WERI-Rb-1 (cell line): ENCODE measurements at regions not wholly inside any gene's neighbourhood (a gene's known extent, or its start where the extent isn't known, plus 50 kb on each side); places are given as distances from the start of the nearest gene placed in this dataset.

ENCODE experiments used
- DNase-seq: peaks from one replicate; pipeline ENCODE4 v3.0.0-alpha.2; 2020
- H3K27ac ChIP-seq: fragments of 250-450 bp; sonication (Bioruptor Pico); 2 replicates; pipeline ENCODE4 v1.5.1; 2020; ENCODE audit warnings: mild to moderate bottlenecking, moderate library complexity
- H3K27me3 ChIP-seq: fragments of 250-450 bp; sonication (Bioruptor Pico); 2 replicates; pipeline ENCODE4 v1.5.1; 2021; ENCODE audit warnings: mild to moderate bottlenecking, low read depth, moderate library complexity; ENCODE audit not compliant: insufficient read depth, severe bottlenecking
- H3K36me3 ChIP-seq: fragments of 250-450 bp; sonication (Bioruptor Pico); 2 replicates; pipeline ENCODE4 v1.5.1; 2020; ENCODE audit warnings: mild to moderate bottlenecking, moderate library complexity
- H3K4me3 ChIP-seq: 2 replicates; pipeline ENCODE4 v1.5.1; 2011; ENCODE audit warnings: low read depth, mild to moderate bottlenecking, control low read depth, low read length
- H3K9me3 ChIP-seq: fragments of 250-450 bp; sonication (Bioruptor Pico); 2 replicates; pipeline ENCODE4 v1.5.1; 2021; ENCODE audit warnings: mild to moderate bottlenecking, moderate library complexity; ENCODE audit not compliant: severe bottlenecking
- CTCF ChIP-seq: IDR thresholded peaks from 2 replicates; pipeline ENCODE4 v1.5.1; 2011; ENCODE audit warnings: low read depth, mild to moderate bottlenecking, control low read depth, inconsistent platforms, low read length

- no peak for DNase-seq
- no peaks in the 10 kb centered on the region for H3K27me3 ChIP-seq
- no peaks in the 10 kb centered on the region for H3K36me3 ChIP-seq
- H3K27ac ChIP-seq: no peak overlapping the region
- H3K9me3 ChIP-seq: peaks cover 4% of the 10 kb centered on the region
- no peak for TF ChIP-seq CTCF
- no peak overlapping the region for H3K4me3 ChIP-seq
These were observed 82.8 kb upstream of the EEPD1 start for GRCh38 chr7:36070230-36070629.

GRCh38 chr7:36071605-36072004, 81.4 kb upstream of the EEPD1 start:
- H3K27ac ChIP-seq: no peak overlapping the region
- H3K4me3 ChIP-seq: no peak overlapping the region
- H3K27me3 ChIP-seq: no peaks in the 10 kb centered on the region
- H3K9me3 ChIP-seq: no peaks in the 10 kb centered on the region
- H3K36me3 ChIP-seq: no peaks in the 10 kb centered on the region
- TF ChIP-seq CTCF: no peak
- DNase-seq: no peak

GRCh38 chr7:36072620-36073019, 80.4 kb upstream of the EEPD1 start:
- Histone ChIP-seq H3K36me3 (no peaks in the 10 kb centered on the region), H3K27ac (no peak overlapping the region), H3K9me3 (no peaks in the 10 kb centered on the region), H3K4me3 (no peak overlapping the region), H3K27me3 (no peaks in the 10 kb centered on the region)
- TF ChIP-seq CTCF: no peak
- no peak for DNase-seq

- no peak overlapping the region for H3K27ac ChIP-seq
- H3K36me3 ChIP-seq: no peaks in the 10 kb centered on the region
- DNase-seq: no peak
- no peak overlapping the region for H3K4me3 ChIP-seq
- H3K9me3 ChIP-seq: no peaks in the 10 kb centered on the region
- H3K27me3 ChIP-seq: no peaks in the 10 kb centered on the region
- no peak for TF ChIP-seq CTCF
These were observed 77.5 kb upstream of the EEPD1 start for GRCh38 chr7:36075561-36075960.

- no peaks in the 10 kb centered on the region for H3K36me3 ChIP-seq
- no peaks in the 10 kb centered on the region for H3K27me3 ChIP-seq
- TF ChIP-seq CTCF: no peak
- H3K27ac ChIP-seq: no peak overlapping the region
- no peaks in the 10 kb centered on the region for H3K9me3 ChIP-seq
- no peak overlapping the region for H3K4me3 ChIP-seq
- DNase-seq: no peak
These were observed 77.0 kb upstream of the EEPD1 start for GRCh38 chr7:36076074-36076473.

- no peak overlapping the region for H3K27ac ChIP-seq
- no peaks in the 10 kb centered on the region for H3K36me3 ChIP-seq
- no peak for TF ChIP-seq CTCF
- no peaks in the 10 kb centered on the region for H3K27me3 ChIP-seq
- no peak overlapping the region for H3K4me3 ChIP-seq
- no peaks in the 10 kb centered on the region for H3K9me3 ChIP-seq
- DNase-seq: no peak
These were observed 74.2 kb upstream of the EEPD1 start for GRCh38 chr7:36078816-36079360.
